Neural cell (in vitro differentiated cells): ENCODE measurements at regions not wholly inside any gene's neighbourhood (a gene's known extent, or its start where the extent isn't known, plus 50 kb on each side); places are given as distances from the start of the nearest gene placed in this dataset.

Source experiments
- CTCF ChIP-seq: fragments of 450-650 bp; IDR thresholded peaks from 2 replicates; pipeline ENCODE4 v1.5.1; 2014; ENCODE audit warnings: antibody characterized with exemption, mild to moderate bottlenecking, moderate library complexity; ENCODE audit not compliant: poor library complexity, severe bottlenecking
- EP300 ChIP-seq: fragments of 450-650 bp; conservative IDR thresholded peaks from 2 replicates; pipeline ENCODE4 v1.6.1; 2014; ENCODE audit warnings: antibody characterized with exemption, mild to moderate bottlenecking, moderate library complexity; ENCODE audit not compliant: poor library complexity, severe bottlenecking
- EZH2 ChIP-seq: fragments of 200-600, 300-800 bp; shearing (Covaris generic), sonication (generic); IDR thresholded peaks from 2 replicates; pipeline ENCODE4 v1.6.1; 2014; ENCODE audit warnings: antibody characterized with exemption, low read length, borderline replicate concordance, mild to moderate bottlenecking; ENCODE audit not compliant: insufficient read depth, poor library complexity, severe bottlenecking
- MXI1 ChIP-seq: fragments of 450-650 bp; conservative IDR thresholded peaks from 2 replicates; pipeline ENCODE4 v1.6.1; 2014; ENCODE audit warnings: antibody characterized with exemption, mild to moderate bottlenecking; ENCODE audit not compliant: poor library complexity, severe bottlenecking
- POLR2AphosphoS5 ChIP-seq: IDR thresholded peaks from 2 replicates; pipeline ENCODE4 v1.6.1; 2012
- RAD21 ChIP-seq: fragments of 450-650 bp; conservative IDR thresholded peaks from 2 replicates; pipeline ENCODE4 v1.6.1; 2014; ENCODE audit warnings: antibody characterized with exemption, mild to moderate bottlenecking, moderate library complexity
- TAF1 ChIP-seq: IDR thresholded peaks from 2 replicates; pipeline ENCODE4 v1.6.1; 2012; ENCODE audit warnings: low read depth
- TF ChIP-seq, protein P1 (sequence below): IDR thresholded peaks from 2 replicates; pipeline ENCODE4 v1.6.1; 2012; ENCODE audit warnings: borderline replicate concordance

GRCh38 chr4:125483278-125483677 lies 168.5 kb downstream of the FAT4 start:
- TF ChIP-seq TAF1 (no peak), CTCF (no peak), EP300 (no peak), EZH2 (no peak), MXI1 (no peak), POLR2AphosphoS5 (no peak), RAD21 (no peak)
- TF ChIP-seq, protein P1, sequence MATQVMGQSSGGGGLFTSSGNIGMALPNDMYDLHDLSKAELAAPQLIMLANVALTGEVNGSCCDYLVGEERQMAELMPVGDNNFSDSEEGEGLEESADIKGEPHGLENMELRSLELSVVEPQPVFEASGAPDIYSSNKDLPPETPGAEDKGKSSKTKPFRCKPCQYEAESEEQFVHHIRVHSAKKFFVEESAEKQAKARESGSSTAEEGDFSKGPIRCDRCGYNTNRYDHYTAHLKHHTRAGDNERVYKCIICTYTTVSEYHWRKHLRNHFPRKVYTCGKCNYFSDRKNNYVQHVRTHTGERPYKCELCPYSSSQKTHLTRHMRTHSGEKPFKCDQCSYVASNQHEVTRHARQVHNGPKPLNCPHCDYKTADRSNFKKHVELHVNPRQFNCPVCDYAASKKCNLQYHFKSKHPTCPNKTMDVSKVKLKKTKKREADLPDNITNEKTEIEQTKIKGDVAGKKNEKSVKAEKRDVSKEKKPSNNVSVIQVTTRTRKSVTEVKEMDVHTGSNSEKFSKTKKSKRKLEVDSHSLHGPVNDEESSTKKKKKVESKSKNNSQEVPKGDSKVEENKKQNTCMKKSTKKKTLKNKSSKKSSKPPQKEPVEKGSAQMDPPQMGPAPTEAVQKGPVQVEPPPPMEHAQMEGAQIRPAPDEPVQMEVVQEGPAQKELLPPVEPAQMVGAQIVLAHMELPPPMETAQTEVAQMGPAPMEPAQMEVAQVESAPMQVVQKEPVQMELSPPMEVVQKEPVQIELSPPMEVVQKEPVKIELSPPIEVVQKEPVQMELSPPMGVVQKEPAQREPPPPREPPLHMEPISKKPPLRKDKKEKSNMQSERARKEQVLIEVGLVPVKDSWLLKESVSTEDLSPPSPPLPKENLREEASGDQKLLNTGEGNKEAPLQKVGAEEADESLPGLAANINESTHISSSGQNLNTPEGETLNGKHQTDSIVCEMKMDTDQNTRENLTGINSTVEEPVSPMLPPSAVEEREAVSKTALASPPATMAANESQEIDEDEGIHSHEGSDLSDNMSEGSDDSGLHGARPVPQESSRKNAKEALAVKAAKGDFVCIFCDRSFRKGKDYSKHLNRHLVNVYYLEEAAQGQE: no peak
